Stomach (tissue), 4 donors: ENCODE measurements at regions not wholly inside any gene's neighbourhood (a gene's known extent, or its start where the extent isn't known, plus 50 kb on each side); places are given as distances from the start of the nearest gene placed in this dataset.

Source experiments
- EP300 ChIP-seq: sonication (generic); formaldehyde crosslinking; IDR thresholded peaks from one replicate; pipeline ENCODE4 v1.6.1; 2017; ENCODE audit warnings: antibody characterized with exemption
- POLR2A ChIP-seq, 4 donors: fragments of 450-650 bp; IDR thresholded peaks; one replicate each; pipeline ENCODE4 v1.6.1; 2016; ENCODE audit warnings: antibody characterized with exemption in 4 of 4, control low read depth in 2 of 4, mild to moderate bottlenecking in 1 of 4, moderate library complexity in 1 of 4
- POLR2AphosphoS5 ChIP-seq, 3 donors: sonication (generic); formaldehyde crosslinking; IDR thresholded peaks; one replicate each; pipeline ENCODE4 v1.6.1; 2016; ENCODE audit warnings: antibody characterized with exemption in 3 of 3
- TF ChIP-seq, protein P1 (sequence below), 7 experiments: fragments of 450-650 bp in 4 of 7; fragments of 200-600 bp in 3 of 7; sonication (generic) in 3 of 7; IDR thresholded peaks; one replicate each; pipeline ENCODE4 v1.5.1; 2016 to 2019; ENCODE audit warnings: antibody characterized with exemption in 7 of 7, control low read depth in 2 of 7, mild to moderate bottlenecking in 1 of 7

- no peak for TF ChIP-seq POLR2A (IDR thresholded peaks at IDR 0.05)
- TF ChIP-seq, protein P1, sequence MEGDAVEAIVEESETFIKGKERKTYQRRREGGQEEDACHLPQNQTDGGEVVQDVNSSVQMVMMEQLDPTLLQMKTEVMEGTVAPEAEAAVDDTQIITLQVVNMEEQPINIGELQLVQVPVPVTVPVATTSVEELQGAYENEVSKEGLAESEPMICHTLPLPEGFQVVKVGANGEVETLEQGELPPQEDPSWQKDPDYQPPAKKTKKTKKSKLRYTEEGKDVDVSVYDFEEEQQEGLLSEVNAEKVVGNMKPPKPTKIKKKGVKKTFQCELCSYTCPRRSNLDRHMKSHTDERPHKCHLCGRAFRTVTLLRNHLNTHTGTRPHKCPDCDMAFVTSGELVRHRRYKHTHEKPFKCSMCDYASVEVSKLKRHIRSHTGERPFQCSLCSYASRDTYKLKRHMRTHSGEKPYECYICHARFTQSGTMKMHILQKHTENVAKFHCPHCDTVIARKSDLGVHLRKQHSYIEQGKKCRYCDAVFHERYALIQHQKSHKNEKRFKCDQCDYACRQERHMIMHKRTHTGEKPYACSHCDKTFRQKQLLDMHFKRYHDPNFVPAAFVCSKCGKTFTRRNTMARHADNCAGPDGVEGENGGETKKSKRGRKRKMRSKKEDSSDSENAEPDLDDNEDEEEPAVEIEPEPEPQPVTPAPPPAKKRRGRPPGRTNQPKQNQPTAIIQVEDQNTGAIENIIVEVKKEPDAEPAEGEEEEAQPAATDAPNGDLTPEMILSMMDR (IDR thresholded peaks at IDR 0.05) = no peak
- TF ChIP-seq POLR2AphosphoS5 (IDR thresholded peaks at IDR 0.05) = no peak
- TF ChIP-seq EP300 = no peak
Observed at GRCh38 chr20:1804554-1804956, 90.7 kb upstream of the SIRPA start.
